A549 (cell line): ENCODE measurements at regions not wholly inside any gene's neighbourhood (a gene's known extent, or its start where the extent isn't known, plus 50 kb on each side); places are given as distances from the start of the nearest gene placed in this dataset.
"Not testable (repeated sequence)": the region's sequence is repeated elsewhere in the genome, so short reads cannot be mapped to it uniquely, and the experiment has no call there.

Source experiments
- CHD2 ChIP-seq: fragments of 150-350 bp; IDR thresholded peaks from 2 replicates; pipeline ENCODE4 v1.6.1; 2014; ENCODE audit warnings: low read length; ENCODE audit not compliant: partially characterized antibody
- CHD4 ChIP-seq: fragments of 200-600 bp; sonication (generic); IDR thresholded peaks from 2 replicates; pipeline ENCODE4 v1.6.1; 2016; ENCODE audit warnings: antibody characterized with exemption, mild to moderate bottlenecking, borderline replicate concordance
- CTCF ChIP-seq: fragments of >200 bp; sonication (Bioruptor Twin); formaldehyde crosslinking; IDR thresholded peaks from 3 replicates; pipeline ENCODE4 v1.5.1; 2016
- JUNB ChIP-seq: fragments of >200 bp; sonication (Bioruptor Twin); formaldehyde crosslinking; IDR thresholded peaks from 2 replicates; pipeline ENCODE4 v1.6.1; 2016
- MAX ChIP-seq: IDR thresholded peaks from 2 replicates; pipeline ENCODE4 v1.6.1; 2012
- RAD21 ChIP-seq, 2 experiments: fragments of >200 bp in 1 of 2; sonication (Bioruptor Twin) in 1 of 2; formaldehyde crosslinking in 1 of 2; IDR thresholded peaks in 1 of 2; conservative IDR thresholded peaks in 1 of 2; 2 replicates in 1 of 2; 3 replicates in 1 of 2; pipeline ENCODE4 v1.6.1; 2012 to 2018; ENCODE audit warnings: inconsistent platforms in 1 of 2
- RFX5 ChIP-seq: fragments of 450-650 bp; IDR thresholded peaks from 2 replicates; pipeline ENCODE4 v1.7.1; 2014; ENCODE audit warnings: antibody characterized with exemption, mild to moderate bottlenecking, moderate library complexity

GRCh38 chr2:89106369-89107019, 415.0 kb downstream of the RPIA start:
- TF ChIP-seq CHD4; CTCF; JUNB; RFX5; MAX; RAD21 (conservative IDR thresholded peaks at IDR 0.05 in 1 of 2, IDR thresholded peaks at IDR 0.05 in 1 of 2); CHD2: not testable (repeated sequence)
